ENCODE measurements at regions not wholly inside any gene's neighbourhood (a gene's known extent, or its start where the extent isn't known, plus 50 kb on each side); places are given as distances from the start of the nearest gene placed in this dataset.

GRCh38 chr11:41988951-41989572, 529.6 kb upstream of the LRRC4C start:
- Mint-ChIP-seq H3K4me1 (ENCODE audit: low read depth) (no peaks in the 10 kb centered on the region), H3K27ac (no peak overlapping the region), H3K36me3 (ENCODE audit: low read depth) (no peaks in the 10 kb centered on the region), H3K9me3 (peaks cover 10% of the 10 kb centered on the region), H3K4me3 (no peak overlapping the region), H3K27me3 (ENCODE audit: low read depth) (no peaks in the 10 kb centered on the region)

GRCh38 chr11:41989823-41990380, 530.5 kb upstream of the LRRC4C start:
- no peaks in the 10 kb centered on the region for H3K36me3 Mint-ChIP-seq (ENCODE audit: low read depth)
- no peaks in the 10 kb centered on the region for H3K27me3 Mint-ChIP-seq (ENCODE audit: low read depth)
- no peaks in the 10 kb centered on the region for H3K4me1 Mint-ChIP-seq (ENCODE audit: low read depth)
- H3K27ac Mint-ChIP-seq, result no peak overlapping the region
- H3K4me3 Mint-ChIP-seq, result no peak overlapping the region
- H3K9me3 Mint-ChIP-seq, result peaks cover 16% of the 10 kb centered on the region

GRCh38 chr11:41996533-41996932, 537.1 kb upstream of the LRRC4C start:
- H3K27ac Mint-ChIP-seq, result no peak overlapping the region
- no peaks in the 10 kb centered on the region for H3K36me3 Mint-ChIP-seq (ENCODE audit: low read depth)
- no peaks in the 10 kb centered on the region for H3K4me1 Mint-ChIP-seq (ENCODE audit: low read depth)
- peaks cover 7% of the 10 kb centered on the region for H3K9me3 Mint-ChIP-seq
- H3K4me3 Mint-ChIP-seq, result no peak overlapping the region
- no peaks in the 10 kb centered on the region for H3K27me3 Mint-ChIP-seq (ENCODE audit: low read depth)

GRCh38 chr11:41997844-41998401, 538.5 kb upstream of the LRRC4C start:
- Mint-ChIP-seq H3K36me3 (ENCODE audit: low read depth) (no peaks in the 10 kb centered on the region), H3K27me3 (ENCODE audit: low read depth) (no peaks in the 10 kb centered on the region), H3K4me1 (ENCODE audit: low read depth) (no peaks in the 10 kb centered on the region), H3K27ac (no peak overlapping the region), H3K4me3 (no peak overlapping the region), H3K9me3 (peaks cover 7% of the 10 kb centered on the region)

GRCh38 chr11:41999066-41999465, 539.6 kb upstream of the LRRC4C start:
- Mint-ChIP-seq H3K4me3 (no peak overlapping the region), H3K27ac (no peak overlapping the region), H3K36me3 (ENCODE audit: low read depth) (no peaks in the 10 kb centered on the region), H3K4me1 (ENCODE audit: low read depth) (no peaks in the 10 kb centered on the region), H3K9me3 (peaks cover 6% of the 10 kb centered on the region), H3K27me3 (ENCODE audit: low read depth) (no peaks in the 10 kb centered on the region)

- Mint-ChIP-seq H3K4me3 (no peak overlapping the region), H3K27ac (no peak overlapping the region), H3K36me3 (ENCODE audit: low read depth) (no peaks in the 10 kb centered on the region)
These were observed 544.3 kb upstream of the LRRC4C start for GRCh38 chr11:42003801-42004200.

GRCh38 chr11:42006766-42007165, 547.3 kb upstream of the LRRC4C start:
- no peak overlapping the region for H3K4me3 Mint-ChIP-seq
- H3K27ac Mint-ChIP-seq, result no peak overlapping the region
- no peaks in the 10 kb centered on the region for H3K36me3 Mint-ChIP-seq (ENCODE audit: low read depth)
- no peaks in the 10 kb centered on the region for H3K27me3 Mint-ChIP-seq (ENCODE audit: low read depth)
- H3K9me3 Mint-ChIP-seq, result peaks cover 30% of the 10 kb centered on the region
- H3K4me1 Mint-ChIP-seq (ENCODE audit: low read depth), result no peaks in the 10 kb centered on the region

More at GRCh38 chr11:42003801-42004200, 544.3 kb upstream of the LRRC4C start:
- Mint-ChIP-seq H3K9me3 (peaks cover 13% of the 10 kb centered on the region), H3K4me1 (ENCODE audit: low read depth) (no peaks in the 10 kb centered on the region), H3K27me3 (ENCODE audit: low read depth) (no peaks in the 10 kb centered on the region)

- H3K4me1 Mint-ChIP-seq (ENCODE audit: low read depth), result no peaks in the 10 kb centered on the region
- no peaks in the 10 kb centered on the region for H3K27me3 Mint-ChIP-seq (ENCODE audit: low read depth)
- H3K4me3 Mint-ChIP-seq, result no peak overlapping the region
- H3K9me3 Mint-ChIP-seq, result peaks cover 34% of the 10 kb centered on the region
- no peaks in the 10 kb centered on the region for H3K36me3 Mint-ChIP-seq (ENCODE audit: low read depth)
- no peak overlapping the region for H3K27ac Mint-ChIP-seq
These were observed 552.8 kb upstream of the LRRC4C start for GRCh38 chr11:42012271-42012670.

- Mint-ChIP-seq H3K9me3 (peaks cover 34% of the 10 kb centered on the region), H3K36me3 (ENCODE audit: low read depth) (no peaks in the 10 kb centered on the region)
These were observed 554.3 kb upstream of the LRRC4C start for GRCh38 chr11:42013656-42014201.

GRCh38 chr11:42021911-42022310, 562.5 kb upstream of the LRRC4C start:
- Mint-ChIP-seq H3K9me3 (peaks cover 34% of the 10 kb centered on the region), H3K36me3 (ENCODE audit: low read depth) (no peaks in the 10 kb centered on the region), H3K27me3 (ENCODE audit: low read depth) (no peaks in the 10 kb centered on the region), H3K4me1 (ENCODE audit: low read depth) (no peaks in the 10 kb centered on the region), H3K4me3 (no peak overlapping the region), H3K27ac (no peak overlapping the region)

More at GRCh38 chr11:42013656-42014201, 554.3 kb upstream of the LRRC4C start:
- Mint-ChIP-seq H3K4me1 (ENCODE audit: low read depth) (no peaks in the 10 kb centered on the region), H3K27me3 (ENCODE audit: low read depth) (no peaks in the 10 kb centered on the region), H3K27ac (no peak overlapping the region), H3K4me3 (no peak overlapping the region)

- Mint-ChIP-seq H3K9me3 (peaks cover 36% of the 10 kb centered on the region), H3K27ac (no peak overlapping the region), H3K36me3 (ENCODE audit: low read depth) (no peaks in the 10 kb centered on the region), H3K4me1 (ENCODE audit: low read depth) (no peaks in the 10 kb centered on the region), H3K4me3 (no peak overlapping the region), H3K27me3 (ENCODE audit: low read depth) (no peaks in the 10 kb centered on the region)
These were observed 563.8 kb upstream of the LRRC4C start for GRCh38 chr11:42023267-42023666.

GRCh38 chr11:42025121-42025803, 565.8 kb upstream of the LRRC4C start:
- Mint-ChIP-seq H3K4me1 (ENCODE audit: low read depth) (no peaks in the 10 kb centered on the region), H3K27ac (no peak overlapping the region), H3K9me3 (peaks cover 36% of the 10 kb centered on the region), H3K36me3 (ENCODE audit: low read depth) (no peaks in the 10 kb centered on the region), H3K27me3 (ENCODE audit: low read depth) (no peaks in the 10 kb centered on the region), H3K4me3 (no peak overlapping the region)

GRCh38 chr11:42034826-42035225, 575.4 kb upstream of the LRRC4C start:
- Mint-ChIP-seq H3K36me3 (ENCODE audit: low read depth) (no peaks in the 10 kb centered on the region), H3K9me3 (peaks cover under 1% of the 10 kb centered on the region), H3K4me3 (no peak overlapping the region), H3K27ac (no peak overlapping the region), H3K27me3 (ENCODE audit: low read depth) (no peaks in the 10 kb centered on the region), H3K4me1 (ENCODE audit: low read depth) (no peaks in the 10 kb centered on the region)

GRCh38 chr11:42036201-42036600, 576.7 kb upstream of the LRRC4C start:
- Mint-ChIP-seq H3K4me3 (no peak overlapping the region), H3K4me1 (ENCODE audit: low read depth) (no peaks in the 10 kb centered on the region), H3K27ac (no peak overlapping the region), H3K9me3 (no peaks in the 10 kb centered on the region), H3K36me3 (ENCODE audit: low read depth) (no peaks in the 10 kb centered on the region), H3K27me3 (ENCODE audit: low read depth) (no peaks in the 10 kb centered on the region)

- no peaks in the 10 kb centered on the region for H3K4me1 Mint-ChIP-seq (ENCODE audit: low read depth)
- H3K36me3 Mint-ChIP-seq (ENCODE audit: low read depth), result no peaks in the 10 kb centered on the region
- no peak overlapping the region for H3K27ac Mint-ChIP-seq
- H3K27me3 Mint-ChIP-seq (ENCODE audit: low read depth), result no peaks in the 10 kb centered on the region
- H3K9me3 Mint-ChIP-seq, result peaks cover 24% of the 10 kb centered on the region
- no peak overlapping the region for H3K4me3 Mint-ChIP-seq
These were observed 583.9 kb upstream of the LRRC4C start for GRCh38 chr11:42043312-42043711.

Measured in T-helper 1 cell treated with Interleukin-12 subunit alpha and Interleukin-12 subunit beta and Interleukin-4 antibody, amounts not matched to agents 30 μg/mL and 1 μg/mL, for 36 hours (primary cell).